Liver (tissue), 3 donors: ENCODE measurements at regions not wholly inside any gene's neighbourhood (a gene's known extent, or its start where the extent isn't known, plus 50 kb on each side); places are given as distances from the start of the nearest gene placed in this dataset.
"Not testable (repeated sequence)": the region's sequence is repeated elsewhere in the genome, so short reads cannot be mapped to it uniquely, and the experiment has no call there.

Experiments
- EGR1 ChIP-seq, 2 donors: IDR thresholded peaks; 2 replicates each; pipeline ENCODE4 v1.6.1; 2016 to 2018; ENCODE audit warnings: antibody characterized with exemption in 2 of 2, low read depth in 2 of 2
- JUND ChIP-seq, 2 donors: IDR thresholded peaks; 2 replicates each; pipeline ENCODE4 v1.6.1; 2016; ENCODE audit warnings: antibody characterized with exemption in 2 of 2
- RXRA ChIP-seq, 2 donors: IDR thresholded peaks; 2 replicates each; pipeline ENCODE4 v1.6.1; 2017 to 2018; ENCODE audit warnings: antibody characterized with exemption in 2 of 2, mild to moderate bottlenecking in 1 of 2
- TF ChIP-seq, protein P1 (sequence below): fragments of 150-350 bp; IDR thresholded peaks from 2 replicates; pipeline ENCODE4 v1.5.1; 2017; ENCODE audit warnings: improper control_type of control experiment, low read depth, low read length; ENCODE audit not compliant: missing input control
- TF ChIP-seq, protein P2 (sequence below): IDR thresholded peaks from 2 replicates; pipeline ENCODE4 v1.6.1; 2016; ENCODE audit warnings: antibody characterized with exemption
- donor health status: healthy.
- donor health status: healthy.

DNA sequence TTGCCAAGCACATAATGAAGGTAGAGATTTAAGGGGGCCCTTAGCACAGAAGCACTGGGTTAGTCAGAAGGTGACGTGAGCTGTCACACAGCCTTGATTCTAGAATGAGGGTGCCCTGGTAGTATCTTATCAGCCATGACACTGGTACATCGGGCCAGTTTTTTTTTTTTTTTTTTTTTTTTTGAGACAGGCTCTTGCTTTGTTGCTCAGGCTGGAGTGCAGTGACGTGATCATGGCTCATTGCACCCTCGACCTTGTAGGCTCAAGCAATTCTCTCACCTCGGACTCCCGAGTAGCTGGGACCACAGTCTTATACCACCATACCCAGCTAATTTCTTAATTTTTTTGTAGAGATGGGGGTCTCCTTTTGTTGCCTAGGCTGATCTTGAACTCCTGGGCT is 872.6 kb upstream of the DEFB115 start:
- TF ChIP-seq, protein P1, sequence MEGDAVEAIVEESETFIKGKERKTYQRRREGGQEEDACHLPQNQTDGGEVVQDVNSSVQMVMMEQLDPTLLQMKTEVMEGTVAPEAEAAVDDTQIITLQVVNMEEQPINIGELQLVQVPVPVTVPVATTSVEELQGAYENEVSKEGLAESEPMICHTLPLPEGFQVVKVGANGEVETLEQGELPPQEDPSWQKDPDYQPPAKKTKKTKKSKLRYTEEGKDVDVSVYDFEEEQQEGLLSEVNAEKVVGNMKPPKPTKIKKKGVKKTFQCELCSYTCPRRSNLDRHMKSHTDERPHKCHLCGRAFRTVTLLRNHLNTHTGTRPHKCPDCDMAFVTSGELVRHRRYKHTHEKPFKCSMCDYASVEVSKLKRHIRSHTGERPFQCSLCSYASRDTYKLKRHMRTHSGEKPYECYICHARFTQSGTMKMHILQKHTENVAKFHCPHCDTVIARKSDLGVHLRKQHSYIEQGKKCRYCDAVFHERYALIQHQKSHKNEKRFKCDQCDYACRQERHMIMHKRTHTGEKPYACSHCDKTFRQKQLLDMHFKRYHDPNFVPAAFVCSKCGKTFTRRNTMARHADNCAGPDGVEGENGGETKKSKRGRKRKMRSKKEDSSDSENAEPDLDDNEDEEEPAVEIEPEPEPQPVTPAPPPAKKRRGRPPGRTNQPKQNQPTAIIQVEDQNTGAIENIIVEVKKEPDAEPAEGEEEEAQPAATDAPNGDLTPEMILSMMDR, result not testable (repeated sequence)
- TF ChIP-seq, protein P2, sequence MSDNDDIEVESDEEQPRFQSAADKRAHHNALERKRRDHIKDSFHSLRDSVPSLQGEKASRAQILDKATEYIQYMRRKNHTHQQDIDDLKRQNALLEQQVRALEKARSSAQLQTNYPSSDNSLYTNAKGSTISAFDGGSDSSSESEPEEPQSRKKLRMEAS, result not testable (repeated sequence)
- TF ChIP-seq EGR1 (IDR thresholded peaks at IDR 0.05; ENCODE audit: low read depth in 2 of 2); JUND (IDR thresholded peaks at IDR 0.05); RXRA (IDR thresholded peaks at IDR 0.05): not testable (repeated sequence)
